HFF-Myc (cell line): ENCODE measurements at regions not wholly inside any gene's neighbourhood (a gene's known extent, or its start where the extent isn't known, plus 50 kb on each side); places are given as distances from the start of the nearest gene placed in this dataset.

Source experiments
- DNase-seq: peaks from one replicate; pipeline ENCODE4 v3.0.0-alpha.2; 2011; ENCODE audit warnings: low read depth; ENCODE audit errors: extremely low read depth
- H3K4me3 ChIP-seq: replicated peaks from 2 replicates; pipeline ENCODE4 v1.5.1; 2011; ENCODE audit warnings: low read depth, mild to moderate bottlenecking, control low read depth, low read length
- TF ChIP-seq, protein P1 (sequence below): IDR thresholded peaks from 2 replicates; pipeline ENCODE4 v1.5.1; 2012; ENCODE audit warnings: mild to moderate bottlenecking, low read depth, low read length, control low read depth; ENCODE audit errors: missing control alignments

DNA sequence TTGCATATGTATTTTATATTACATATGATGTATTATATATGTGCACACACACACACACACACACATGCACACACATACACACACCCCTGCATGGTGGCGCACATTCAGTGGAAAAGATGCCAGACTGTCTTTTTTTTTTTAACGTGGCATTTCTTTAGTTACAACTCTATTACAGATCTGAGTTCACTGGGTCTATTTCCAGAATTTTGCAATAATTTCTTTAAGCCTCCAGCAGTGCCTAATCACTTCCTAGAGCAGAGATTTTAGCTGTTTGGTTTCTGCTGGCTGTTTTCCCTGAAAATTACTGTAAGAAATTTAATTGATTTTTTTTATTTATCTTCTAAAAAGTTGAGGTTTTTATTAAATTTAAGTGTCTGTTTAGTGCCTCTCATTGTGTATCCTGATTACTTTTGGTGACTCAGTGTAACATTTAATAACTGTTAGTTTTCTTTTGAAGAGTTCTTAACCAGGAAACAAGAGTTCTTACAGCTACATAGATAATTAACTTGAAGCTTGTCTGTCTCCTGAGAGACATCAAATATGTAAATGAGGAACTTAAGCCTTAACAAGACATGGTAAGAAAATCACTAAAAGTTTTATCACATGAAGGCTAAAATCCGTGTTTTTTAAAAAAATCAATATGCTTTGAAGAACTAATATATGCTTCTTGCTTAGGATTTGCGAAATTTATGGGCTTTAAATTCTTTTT, 232.0 kb downstream of the MDFIC start:
- no peak overlapping the region for H3K4me3 ChIP-seq
- TF ChIP-seq, protein P1, sequence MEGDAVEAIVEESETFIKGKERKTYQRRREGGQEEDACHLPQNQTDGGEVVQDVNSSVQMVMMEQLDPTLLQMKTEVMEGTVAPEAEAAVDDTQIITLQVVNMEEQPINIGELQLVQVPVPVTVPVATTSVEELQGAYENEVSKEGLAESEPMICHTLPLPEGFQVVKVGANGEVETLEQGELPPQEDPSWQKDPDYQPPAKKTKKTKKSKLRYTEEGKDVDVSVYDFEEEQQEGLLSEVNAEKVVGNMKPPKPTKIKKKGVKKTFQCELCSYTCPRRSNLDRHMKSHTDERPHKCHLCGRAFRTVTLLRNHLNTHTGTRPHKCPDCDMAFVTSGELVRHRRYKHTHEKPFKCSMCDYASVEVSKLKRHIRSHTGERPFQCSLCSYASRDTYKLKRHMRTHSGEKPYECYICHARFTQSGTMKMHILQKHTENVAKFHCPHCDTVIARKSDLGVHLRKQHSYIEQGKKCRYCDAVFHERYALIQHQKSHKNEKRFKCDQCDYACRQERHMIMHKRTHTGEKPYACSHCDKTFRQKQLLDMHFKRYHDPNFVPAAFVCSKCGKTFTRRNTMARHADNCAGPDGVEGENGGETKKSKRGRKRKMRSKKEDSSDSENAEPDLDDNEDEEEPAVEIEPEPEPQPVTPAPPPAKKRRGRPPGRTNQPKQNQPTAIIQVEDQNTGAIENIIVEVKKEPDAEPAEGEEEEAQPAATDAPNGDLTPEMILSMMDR = no peak
- no peak for DNase-seq

DNA sequence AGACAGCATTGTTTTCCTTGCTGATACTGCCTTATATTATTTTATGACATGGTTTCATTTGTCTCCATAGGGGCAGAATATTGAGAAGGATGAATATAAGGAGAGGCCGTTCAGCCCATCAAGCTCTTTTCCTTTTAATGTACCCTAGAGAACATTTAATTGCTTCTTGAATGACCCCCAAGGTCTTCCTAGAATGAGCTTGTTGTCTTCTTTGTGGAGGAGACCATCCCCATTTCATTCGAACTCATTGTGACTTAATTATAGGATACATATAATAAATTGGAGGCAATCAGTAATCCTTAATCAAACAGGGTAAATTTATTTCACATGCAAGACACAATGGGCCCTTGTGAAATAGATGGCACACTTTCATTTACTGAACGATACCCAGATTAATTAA, 231.3 kb downstream of the MDFIC start:
- no peak overlapping the region for H3K4me3 ChIP-seq
- TF ChIP-seq, protein P1 = no peak
- no peak for DNase-seq

DNA sequence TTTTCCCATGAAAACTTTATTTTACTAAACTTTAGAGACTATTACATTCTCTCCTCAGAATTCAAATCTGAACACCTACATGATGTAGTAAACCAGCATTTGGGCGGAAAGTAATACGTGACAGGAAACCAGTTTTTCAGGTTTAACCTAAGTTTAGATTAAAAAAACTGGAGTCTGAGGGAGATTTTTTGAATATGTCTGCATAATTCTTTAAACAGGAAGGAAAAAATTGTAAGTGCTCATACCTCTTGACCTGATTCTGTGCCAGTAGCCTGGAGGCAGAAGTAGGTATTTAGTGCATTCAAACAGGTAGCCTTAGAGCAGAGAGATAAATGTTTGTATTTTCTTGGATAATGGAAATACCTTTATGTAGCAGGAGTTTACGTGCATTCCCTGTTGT, 224.3 kb downstream of the MDFIC start:
- DNase-seq = no peak
- TF ChIP-seq, protein P1 = no peak
- no peak overlapping the region for H3K4me3 ChIP-seq

DNA sequence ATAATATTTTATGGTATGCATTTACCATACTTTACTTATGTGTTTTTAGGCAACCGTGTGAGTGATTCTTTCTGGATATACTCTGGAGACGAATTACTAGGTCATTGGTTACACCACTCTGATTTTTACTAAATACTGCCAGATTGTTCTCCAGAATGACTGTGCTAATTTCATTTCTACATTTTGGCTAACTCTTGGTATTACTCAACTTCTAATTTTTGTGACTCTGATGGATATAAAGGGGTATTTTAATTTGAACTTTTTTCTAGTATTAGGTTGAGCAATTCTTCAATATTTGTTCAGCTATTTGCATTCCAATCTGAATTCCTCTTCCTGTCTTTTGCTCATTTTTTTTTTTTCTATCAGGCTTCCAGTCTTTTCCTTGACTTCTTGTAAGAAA, 223.6 kb downstream of the MDFIC start:
- H3K4me3 ChIP-seq = no peak overlapping the region
- TF ChIP-seq, protein P1 = no peak
- DNase-seq = no peak

DNA sequence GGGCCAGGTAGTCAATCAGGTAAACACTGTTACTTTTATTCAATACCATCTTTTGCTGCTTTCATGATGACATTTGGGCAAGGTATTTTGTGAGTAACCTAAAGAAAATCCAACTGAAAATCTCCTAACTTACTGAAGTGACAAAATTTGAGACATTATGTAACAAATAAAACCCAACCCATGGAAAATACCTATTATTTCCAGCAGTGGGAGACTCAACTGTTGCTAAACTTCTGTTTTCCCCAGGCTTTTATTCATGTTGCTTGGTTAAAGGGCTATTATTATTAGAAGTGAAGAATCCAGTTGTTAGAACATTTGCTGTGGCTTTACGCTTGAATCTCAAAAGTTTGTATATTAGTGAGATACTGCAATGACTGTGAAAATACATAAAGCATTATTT, 215.9 kb downstream of the MDFIC start:
- TF ChIP-seq, protein P1 = no peak
- no peak for DNase-seq
- no peak overlapping the region for H3K4me3 ChIP-seq

DNA sequence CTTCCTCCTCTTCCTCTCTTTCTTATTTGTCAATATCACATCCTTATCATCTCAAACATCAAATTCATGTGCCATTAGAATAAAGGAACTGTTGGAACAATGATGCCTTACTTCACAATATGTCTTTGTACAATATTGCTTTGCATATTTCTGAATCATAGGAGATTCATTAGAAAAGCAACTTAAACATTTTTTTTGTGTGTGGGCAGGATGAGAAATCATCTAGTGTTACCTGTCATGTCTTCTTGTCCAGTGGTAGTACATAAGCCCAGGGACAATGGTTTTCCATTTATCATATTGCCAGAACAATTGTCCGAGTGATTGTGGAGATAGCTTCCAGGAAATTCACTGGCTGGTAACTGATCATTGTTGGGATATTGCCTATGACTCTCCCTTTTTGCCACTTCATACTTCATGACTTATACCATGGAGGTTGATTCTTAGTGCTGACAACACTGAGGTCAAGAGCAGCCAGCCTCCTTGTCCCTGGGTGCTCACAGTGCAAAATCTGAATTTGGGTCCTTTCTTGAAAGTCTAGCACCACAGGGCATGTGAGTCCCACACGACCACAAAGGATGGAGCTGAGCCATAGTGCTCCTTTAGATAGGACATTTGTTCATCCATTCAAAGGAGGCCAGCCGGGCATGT, 215.0 kb downstream of the MDFIC start:
- DNase-seq = no peak
- no peak overlapping the region for H3K4me3 ChIP-seq
- TF ChIP-seq, protein P1 = no peak
